ENCODE measurements at regions not wholly inside any gene's neighbourhood (a gene's known extent, or its start where the extent isn't known, plus 50 kb on each side); places are given as distances from the start of the nearest gene placed in this dataset.

DNA sequence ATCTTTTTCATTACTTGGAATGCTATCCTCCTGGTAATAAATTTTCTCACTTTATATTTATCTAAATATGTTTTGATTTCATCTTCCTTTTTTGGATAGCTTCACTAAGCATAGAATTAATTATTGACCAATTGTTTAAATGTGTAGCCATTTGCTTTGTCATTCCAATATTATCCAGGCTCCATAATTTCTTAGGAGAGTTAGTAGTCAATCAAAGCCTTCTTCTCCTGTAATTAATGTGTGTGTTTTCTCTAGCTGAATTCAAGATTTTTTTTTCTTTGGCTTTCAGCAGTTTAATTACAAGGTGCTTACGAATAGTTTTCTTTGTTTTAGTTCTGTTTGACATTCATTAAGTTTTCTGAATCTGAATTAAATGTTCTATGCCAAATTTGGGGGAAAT is 545.9 kb upstream of the CELF2 start:
- no peaks in the 10 kb centered on the region for H3K4me1 Mint-ChIP-seq
- no peak overlapping the region for H3K4me3 Mint-ChIP-seq
- H3K36me3 Mint-ChIP-seq, result no peaks in the 10 kb centered on the region
- ATAC-seq, result no peak
- H3K27me3 Mint-ChIP-seq, result no peaks in the 10 kb centered on the region
- H3K27ac Mint-ChIP-seq, result no peak overlapping the region
- no peaks in the 10 kb centered on the region for H3K9me3 Mint-ChIP-seq

DNA sequence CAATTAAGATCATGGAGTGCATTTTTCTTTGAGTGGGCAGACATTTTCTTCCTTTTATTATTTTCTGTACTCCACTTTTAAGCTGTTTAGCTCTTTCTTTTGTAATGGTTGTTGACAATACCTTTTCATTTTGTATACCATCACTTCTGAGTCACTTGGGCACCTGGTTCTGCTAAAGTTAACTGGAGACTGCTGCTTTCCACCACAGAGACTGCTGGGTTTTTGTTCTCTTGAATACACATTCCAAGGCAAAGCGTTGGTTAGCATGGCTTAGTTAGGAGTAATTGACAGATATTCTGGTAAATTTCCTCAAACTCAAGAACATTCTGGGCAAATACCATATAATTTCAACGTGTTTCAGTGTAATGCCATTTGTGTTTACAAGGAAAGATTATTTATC is 541.9 kb upstream of the CELF2 start:
- Mint-ChIP-seq H3K27me3 (no peaks in the 10 kb centered on the region), H3K27ac (no peak overlapping the region), H3K4me3 (no peak overlapping the region), H3K36me3 (no peaks in the 10 kb centered on the region), H3K4me1 (no peaks in the 10 kb centered on the region), H3K9me3 (no peaks in the 10 kb centered on the region)
- ATAC-seq, result no peak

DNA sequence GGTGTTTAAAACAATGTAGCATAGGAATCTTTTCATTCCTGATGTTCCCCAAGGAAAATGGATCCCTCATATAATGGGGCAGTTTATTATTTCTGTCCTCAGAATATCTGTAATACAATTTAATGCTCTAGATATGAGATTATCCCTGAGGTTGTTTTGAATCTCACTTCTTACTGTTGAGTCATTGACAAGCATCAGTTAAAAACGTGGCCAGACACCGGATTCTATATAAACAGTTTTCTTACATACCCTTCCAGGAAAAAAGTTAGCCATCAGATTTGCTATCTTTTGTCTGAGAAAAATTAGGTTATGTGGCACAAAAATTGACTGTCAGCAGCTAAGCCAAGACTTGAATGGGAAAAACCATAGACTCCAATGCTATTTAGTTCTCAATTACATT is 539.8 kb upstream of the CELF2 start:
- Mint-ChIP-seq H3K4me1 (no peaks in the 10 kb centered on the region), H3K27me3 (peaks cover 6% of the 10 kb centered on the region), H3K9me3 (no peaks in the 10 kb centered on the region), H3K36me3 (no peaks in the 10 kb centered on the region), H3K4me3 (no peak overlapping the region), H3K27ac (no peak overlapping the region)
- no peak for ATAC-seq

DNA sequence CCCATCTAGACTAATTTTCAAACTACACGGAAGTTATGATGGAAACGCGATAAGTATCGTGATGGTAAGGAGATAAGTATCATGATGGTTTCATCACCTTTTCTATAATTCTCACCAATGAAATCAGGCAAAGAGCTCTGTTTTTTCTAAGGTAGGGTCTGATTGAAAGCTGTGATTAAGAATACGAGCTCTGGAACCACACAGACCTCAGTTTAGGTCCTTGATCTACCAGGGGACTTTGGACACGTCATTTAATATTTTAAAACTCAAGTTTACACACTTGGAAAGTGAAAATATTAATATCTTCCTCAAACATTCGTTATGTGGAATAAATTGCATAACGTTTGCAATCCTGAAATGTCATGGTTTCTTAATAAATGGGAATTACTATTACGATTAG is 538.2 kb upstream of the CELF2 start:
- Mint-ChIP-seq H3K9me3 (no peaks in the 10 kb centered on the region), H3K4me3 (no peak overlapping the region), H3K36me3 (no peaks in the 10 kb centered on the region), H3K27me3 (peaks cover 8% of the 10 kb centered on the region), H3K27ac (no peak overlapping the region), H3K4me1 (no peaks in the 10 kb centered on the region)
- no peak for ATAC-seq

DNA sequence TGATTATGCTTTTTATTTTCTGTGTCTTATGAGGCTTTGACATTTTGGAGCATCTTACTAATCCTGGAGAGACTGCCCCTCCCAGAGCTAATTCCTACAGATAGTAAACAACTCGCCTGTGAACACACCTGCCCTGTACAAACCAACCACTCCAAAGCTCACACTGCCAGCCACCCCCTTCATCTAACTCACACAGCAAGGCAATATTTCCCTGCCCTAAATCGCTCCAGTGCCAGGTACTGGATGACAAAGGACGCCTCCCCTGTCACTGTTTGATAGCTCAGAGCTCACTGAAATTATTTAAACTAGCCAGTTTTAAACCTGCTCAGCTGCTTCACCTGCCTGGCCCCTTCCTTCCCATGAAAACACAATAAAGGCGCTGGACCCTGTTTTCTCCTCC is 535.1 kb upstream of the CELF2 start:
- H3K27ac Mint-ChIP-seq, result no peak overlapping the region
- H3K9me3 Mint-ChIP-seq, result no peaks in the 10 kb centered on the region

DNA sequence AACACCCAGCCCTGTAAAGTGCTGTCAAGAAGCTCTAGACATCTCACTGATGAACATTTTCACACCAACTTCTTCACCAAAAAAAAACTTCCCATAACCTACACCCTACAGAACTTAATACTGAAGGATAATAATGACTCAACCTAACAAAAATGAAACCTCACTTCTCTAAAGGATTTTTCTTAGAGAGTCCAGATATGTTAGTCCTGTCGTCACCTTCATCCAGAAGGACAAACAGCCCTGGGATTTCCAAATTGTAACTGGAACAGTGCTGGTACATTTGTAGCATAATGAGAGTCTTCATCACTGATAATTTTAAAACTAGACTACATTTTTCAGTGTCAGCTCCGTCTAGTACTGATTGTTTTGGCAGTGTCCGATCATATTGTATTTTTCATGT is 528.6 kb upstream of the CELF2 start:
- Mint-ChIP-seq H3K27ac (no peak overlapping the region), H3K4me1 (no peaks in the 10 kb centered on the region), H3K36me3 (no peaks in the 10 kb centered on the region), H3K4me3 (no peak overlapping the region), H3K9me3 (no peaks in the 10 kb centered on the region), H3K27me3 (peaks cover 6% of the 10 kb centered on the region)
- ATAC-seq, result no peak

More for the DNA sequence above, 535.1 kb upstream of the CELF2 start:
- H3K4me1 Mint-ChIP-seq, result no peaks in the 10 kb centered on the region
- no peak overlapping the region for H3K4me3 Mint-ChIP-seq
- peaks cover 8% of the 10 kb centered on the region for H3K27me3 Mint-ChIP-seq
- no peak for ATAC-seq
- H3K36me3 Mint-ChIP-seq, result no peaks in the 10 kb centered on the region

DNA sequence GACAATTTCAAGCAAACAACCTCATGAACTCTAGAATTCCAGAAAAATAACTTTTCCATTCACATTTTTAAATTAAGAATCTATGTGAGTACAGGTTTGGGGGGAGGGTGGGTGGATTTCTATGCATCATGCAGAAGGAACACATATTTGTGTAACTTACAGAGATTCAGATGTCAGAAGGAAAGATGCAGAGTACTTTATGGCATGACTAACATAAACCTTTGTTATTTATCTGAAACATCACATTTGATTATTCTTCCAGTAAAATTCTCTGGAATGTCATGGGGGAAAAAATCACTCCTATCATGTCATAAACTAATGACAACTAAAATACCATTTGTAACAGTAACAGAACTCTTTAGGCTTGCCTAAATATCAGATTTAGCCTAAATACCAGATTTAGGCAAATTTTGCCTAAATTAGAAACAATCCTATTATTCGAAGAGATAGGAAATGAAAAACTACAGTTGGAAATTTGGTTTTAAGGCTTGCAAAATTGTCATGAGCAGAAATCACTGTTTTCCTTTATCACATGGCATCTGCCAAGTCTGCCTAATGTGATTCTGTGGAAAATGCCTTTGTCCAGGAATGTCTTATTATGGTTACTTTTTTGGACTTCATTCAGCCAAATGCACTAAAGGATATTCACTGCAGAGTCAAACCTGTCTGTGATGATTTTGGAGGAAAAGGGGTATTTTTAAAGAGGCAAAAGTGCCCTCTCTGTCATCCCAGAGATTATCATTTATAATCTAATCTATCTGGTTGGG is 527.7 kb upstream of the CELF2 start:
- Mint-ChIP-seq H3K27me3 (peaks cover 6% of the 10 kb centered on the region), H3K4me3 (no peak overlapping the region), H3K36me3 (no peaks in the 10 kb centered on the region), H3K9me3 (no peaks in the 10 kb centered on the region), H3K27ac (no peak overlapping the region), H3K4me1 (no peaks in the 10 kb centered on the region)
- no peak for ATAC-seq

DNA sequence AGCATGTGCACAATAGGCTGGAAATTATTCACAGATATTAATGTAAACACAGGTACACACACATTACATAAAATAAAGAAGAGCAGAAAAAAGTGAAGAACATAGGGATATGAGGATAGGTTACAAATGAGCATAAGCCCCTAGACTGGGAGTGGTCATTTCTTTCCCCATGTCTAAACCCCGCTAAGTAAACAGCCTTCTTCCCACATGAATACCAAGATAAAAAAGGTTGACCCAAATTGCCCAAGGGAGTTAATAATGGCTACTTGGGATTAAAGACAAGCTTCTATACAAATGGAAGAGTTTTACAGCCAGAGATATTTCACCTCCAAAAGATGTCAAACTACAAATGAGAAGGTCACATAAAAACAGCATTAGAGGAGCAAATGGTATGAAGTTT is 527.1 kb upstream of the CELF2 start:
- H3K4me3 Mint-ChIP-seq, result no peak overlapping the region
- no peaks in the 10 kb centered on the region for H3K9me3 Mint-ChIP-seq
- H3K36me3 Mint-ChIP-seq, result no peaks in the 10 kb centered on the region
- no peaks in the 10 kb centered on the region for H3K4me1 Mint-ChIP-seq
- ATAC-seq, result no peak
- peaks cover 6% of the 10 kb centered on the region for H3K27me3 Mint-ChIP-seq
- H3K27ac Mint-ChIP-seq, result no peak overlapping the region

DNA sequence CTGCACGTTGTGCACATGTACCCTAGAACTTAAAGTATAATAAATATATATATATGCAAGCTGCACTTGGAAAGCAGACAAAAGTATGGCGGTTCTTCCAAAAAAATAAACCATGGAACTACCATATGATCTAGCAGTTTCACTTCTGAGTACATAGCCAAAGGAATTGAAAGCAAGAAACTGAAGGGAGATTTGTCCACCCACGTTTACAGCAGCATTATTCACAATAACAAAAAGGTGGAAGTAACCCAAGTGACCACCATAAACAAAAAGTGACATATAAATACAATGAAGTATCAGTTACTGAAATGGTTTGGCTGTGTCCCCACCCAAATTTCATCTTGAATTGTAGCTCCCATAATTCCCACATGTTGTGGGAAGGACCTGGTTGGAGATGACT is 525.3 kb upstream of the CELF2 start:
- Mint-ChIP-seq H3K4me1 (no peaks in the 10 kb centered on the region), H3K9me3 (peaks cover 2% of the 10 kb centered on the region), H3K4me3 (no peak overlapping the region), H3K27ac (no peak overlapping the region), H3K36me3 (no peaks in the 10 kb centered on the region), H3K27me3 (peaks cover 6% of the 10 kb centered on the region)
- no peak for ATAC-seq

DNA sequence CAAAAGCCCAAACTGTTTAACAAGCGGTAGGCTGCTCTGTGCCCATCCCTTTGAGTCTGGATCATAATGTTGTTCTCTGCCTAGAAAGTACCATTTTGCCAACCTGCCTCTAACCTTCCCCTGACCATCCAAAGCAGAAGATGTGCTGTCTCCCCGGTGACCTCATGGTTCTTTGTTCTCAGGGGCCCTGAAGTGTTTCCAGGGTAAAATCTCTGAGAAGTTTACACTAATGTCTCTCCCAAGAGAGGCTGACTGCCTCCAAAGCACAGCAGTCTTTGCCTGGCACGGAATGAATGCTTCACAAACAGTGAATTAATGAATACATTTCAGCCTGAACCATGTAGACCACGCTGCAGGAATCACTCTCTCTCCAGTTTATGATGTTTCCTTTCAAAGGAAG is 523.8 kb upstream of the CELF2 start:
- H3K4me3 Mint-ChIP-seq, result no peak overlapping the region
- H3K9me3 Mint-ChIP-seq, result peaks cover 7% of the 10 kb centered on the region
- no peak overlapping the region for H3K27ac Mint-ChIP-seq
- H3K4me1 Mint-ChIP-seq, result no peaks in the 10 kb centered on the region
- peaks cover 6% of the 10 kb centered on the region for H3K27me3 Mint-ChIP-seq
- no peak for ATAC-seq
- no peaks in the 10 kb centered on the region for H3K36me3 Mint-ChIP-seq

DNA sequence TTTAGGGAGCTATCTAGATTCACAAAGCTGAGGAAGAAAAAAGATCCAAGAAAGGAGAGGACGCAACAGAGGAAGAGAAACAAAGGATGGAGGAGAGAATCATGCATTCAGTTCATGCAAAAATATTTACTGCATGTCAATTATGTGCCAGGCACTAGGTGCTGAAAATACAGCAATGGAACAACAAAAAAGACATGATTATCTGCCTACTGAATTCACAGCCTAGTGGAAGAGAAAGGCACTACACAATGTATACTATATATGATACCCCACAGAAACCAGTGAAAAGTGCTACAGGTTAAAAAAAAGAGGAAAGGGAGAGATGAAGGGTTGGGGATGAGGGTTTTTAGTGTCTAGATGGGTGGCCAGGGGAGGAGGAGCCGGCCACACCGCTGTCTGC is 520.4 kb upstream of the CELF2 start:
- no peaks in the 10 kb centered on the region for H3K36me3 Mint-ChIP-seq
- peaks cover 11% of the 10 kb centered on the region for H3K9me3 Mint-ChIP-seq
- no peak overlapping the region for H3K4me3 Mint-ChIP-seq
- ATAC-seq, result no peak
- H3K27ac Mint-ChIP-seq, result no peak overlapping the region
- H3K27me3 Mint-ChIP-seq, result no peaks in the 10 kb centered on the region
- no peaks in the 10 kb centered on the region for H3K4me1 Mint-ChIP-seq

DNA sequence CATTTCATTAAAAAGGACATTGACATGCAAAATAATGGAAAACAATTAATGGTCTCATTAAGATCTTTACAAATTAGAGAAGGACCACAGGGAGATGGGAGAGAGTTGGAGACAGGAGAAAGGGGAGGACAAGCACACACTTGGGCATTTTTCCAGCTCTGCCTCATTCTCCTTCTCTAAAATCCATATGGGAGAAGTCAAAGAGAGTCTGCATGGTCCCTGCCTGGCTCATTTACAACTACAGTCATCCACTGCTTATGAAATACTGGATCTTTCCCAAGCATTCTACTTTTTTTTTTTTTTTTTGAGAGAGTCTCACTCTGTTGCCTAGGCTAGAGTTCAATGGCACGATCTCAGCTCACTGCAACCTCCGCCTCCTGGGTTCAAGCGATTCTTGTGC is 518.9 kb upstream of the CELF2 start:
- Mint-ChIP-seq H3K4me1 (no peaks in the 10 kb centered on the region), H3K27me3 (no peaks in the 10 kb centered on the region), H3K4me3 (no peak overlapping the region), H3K9me3 (peaks cover 11% of the 10 kb centered on the region), H3K27ac (no peak overlapping the region), H3K36me3 (no peaks in the 10 kb centered on the region)
- no peak for ATAC-seq

DNA sequence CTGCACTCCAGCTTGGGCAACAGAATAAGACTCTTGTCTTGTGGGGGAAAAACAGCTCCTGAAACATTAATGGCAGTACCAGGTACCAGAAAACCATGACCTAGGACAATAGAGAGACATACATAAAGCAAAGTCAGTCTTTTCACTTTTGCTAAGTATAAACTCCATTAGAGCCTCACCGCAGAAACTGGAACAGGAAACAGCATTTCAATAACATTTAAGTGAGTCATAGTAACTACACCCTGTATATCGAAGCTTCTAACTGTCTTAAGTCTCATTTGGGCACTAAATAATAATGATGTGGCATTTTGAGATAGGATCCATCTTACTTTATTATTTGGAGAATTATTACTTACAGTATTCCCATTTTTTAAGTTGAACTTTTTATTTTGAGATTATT is 517.8 kb upstream of the CELF2 start:
- Mint-ChIP-seq H3K9me3 (peaks cover 15% of the 10 kb centered on the region), H3K27ac (no peak overlapping the region), H3K4me1 (no peaks in the 10 kb centered on the region), H3K27me3 (peaks cover 6% of the 10 kb centered on the region), H3K4me3 (no peak overlapping the region), H3K36me3 (no peaks in the 10 kb centered on the region)
- no peak for ATAC-seq

DNA sequence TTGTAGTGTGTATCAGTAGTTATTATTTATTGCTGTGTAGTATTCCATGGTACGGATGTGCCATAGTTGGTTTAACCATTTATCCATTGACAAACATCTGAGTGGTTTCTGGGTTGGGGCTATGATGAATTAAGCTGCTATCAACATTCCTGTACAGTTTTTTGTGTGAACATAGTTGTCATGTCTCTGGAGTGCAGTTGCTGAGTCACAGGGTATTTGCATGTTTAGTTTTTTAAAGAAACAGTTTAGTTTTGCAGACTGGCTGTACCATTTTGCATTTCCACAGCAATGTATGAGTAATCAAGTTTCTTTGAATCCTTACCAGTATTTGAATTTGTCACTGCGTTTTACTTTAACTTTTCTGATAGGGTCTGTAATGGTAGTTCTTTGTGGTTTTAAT is 516.7 kb upstream of the CELF2 start:
- Mint-ChIP-seq H3K4me1 (no peaks in the 10 kb centered on the region), H3K9me3 (peaks cover 15% of the 10 kb centered on the region), H3K27me3 (peaks cover 10% of the 10 kb centered on the region), H3K27ac (no peak overlapping the region), H3K4me3 (no peak overlapping the region), H3K36me3 (no peaks in the 10 kb centered on the region)
- ATAC-seq, result no peak

DNA sequence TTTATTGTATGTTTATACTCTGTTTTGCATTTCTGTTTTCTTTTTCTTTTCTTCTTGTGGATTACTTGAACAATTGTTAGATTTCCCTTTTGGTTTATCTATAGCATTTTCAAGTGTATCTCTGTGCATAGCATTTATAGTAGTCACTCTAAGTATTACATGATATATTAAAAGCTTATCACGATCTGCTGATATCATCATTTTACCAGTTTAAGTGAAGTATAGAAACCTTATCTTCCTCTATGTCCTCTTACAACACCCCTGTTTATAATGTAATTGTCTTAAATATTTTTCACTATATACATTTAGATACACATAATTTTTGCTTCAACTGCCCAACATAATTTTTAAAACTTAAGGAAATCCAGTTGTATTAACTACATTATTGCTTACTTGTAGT is 513.9 kb upstream of the CELF2 start:
- H3K4me3 Mint-ChIP-seq, result no peak overlapping the region
- no peaks in the 10 kb centered on the region for H3K36me3 Mint-ChIP-seq
- H3K27ac Mint-ChIP-seq, result no peak overlapping the region
- ATAC-seq, result no peak
- peaks cover 10% of the 10 kb centered on the region for H3K27me3 Mint-ChIP-seq
- H3K4me1 Mint-ChIP-seq, result no peaks in the 10 kb centered on the region
- peaks cover 8% of the 10 kb centered on the region for H3K9me3 Mint-ChIP-seq

DNA sequence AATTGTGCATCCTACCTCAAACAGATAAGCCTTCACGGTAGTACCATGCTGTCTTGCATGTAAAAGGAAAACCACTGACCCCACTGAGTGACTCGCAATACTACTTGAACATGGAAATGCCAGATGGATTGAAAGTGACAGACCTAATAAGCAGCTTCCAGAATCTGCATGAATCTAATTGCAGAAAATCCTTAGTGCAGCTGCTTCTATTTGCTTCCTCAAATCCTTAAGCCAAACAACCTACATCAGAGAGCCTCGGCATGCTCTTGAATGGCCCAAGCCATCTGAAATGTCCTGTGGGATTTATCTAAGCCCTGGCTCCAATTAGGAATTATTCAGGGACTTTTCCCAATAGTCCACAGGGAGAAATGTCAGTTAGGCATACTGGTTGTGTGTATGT is 509.5 kb upstream of the CELF2 start:
- peaks cover 21% of the 10 kb centered on the region for H3K27me3 Mint-ChIP-seq
- no peak overlapping the region for H3K4me3 Mint-ChIP-seq
- no peaks in the 10 kb centered on the region for H3K36me3 Mint-ChIP-seq
- H3K4me1 Mint-ChIP-seq, result no peaks in the 10 kb centered on the region
- H3K27ac Mint-ChIP-seq, result no peak overlapping the region
- no peak for ATAC-seq
- peaks cover 4% of the 10 kb centered on the region for H3K9me3 Mint-ChIP-seq

DNA sequence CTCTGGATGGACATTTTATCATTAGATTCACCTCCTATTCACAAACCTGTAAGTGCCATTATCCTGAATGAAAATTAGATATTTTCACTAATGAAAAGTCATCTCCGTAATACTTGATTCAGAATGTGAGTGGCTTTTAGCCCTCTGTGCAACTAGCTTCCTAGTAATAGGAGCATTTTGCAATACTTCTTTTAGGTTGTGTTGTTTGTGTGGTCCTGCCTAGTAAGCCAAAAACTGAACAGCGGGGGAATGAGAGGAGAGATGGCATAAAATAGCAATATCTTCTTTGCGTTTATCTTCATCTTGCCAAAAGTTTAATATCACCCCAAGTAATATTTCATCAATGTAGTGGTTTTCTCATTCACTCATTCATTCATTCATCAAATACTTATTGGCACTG is 507.5 kb upstream of the CELF2 start:
- Mint-ChIP-seq H3K4me3 (no peak overlapping the region), H3K4me1 (no peaks in the 10 kb centered on the region), H3K27ac (no peak overlapping the region), H3K27me3 (peaks cover 20% of the 10 kb centered on the region), H3K36me3 (no peaks in the 10 kb centered on the region), H3K9me3 (no peaks in the 10 kb centered on the region)
- no peak for ATAC-seq

Data from stimulated activated memory B cell treated with anti-CD40 and anti-IgM and Interleukin-4, amounts not matched to agents 10 μg/mL and 1 μg/mL and 100 μg/mL, for 72 hours (primary cell).